ENCODE measurements at regions not wholly inside any gene's neighbourhood (a gene's known extent, or its start where the extent isn't known, plus 50 kb on each side); places are given as distances from the start of the nearest gene placed in this dataset.
"Not testable (repeated sequence)": the region's sequence is repeated elsewhere in the genome, so short reads cannot be mapped to it uniquely, and the experiment has no call there.

- DNase-seq: no peak
These were observed 55.3 kb upstream of the SLCO6A1 start for GRCh38 chr5:102554082-102554481.

GRCh38 chr5:102554728-102555127, 55.9 kb upstream of the SLCO6A1 start:
- no peak for DNase-seq

- DNase-seq: no peak
These were observed 63.3 kb upstream of the SLCO6A1 start for GRCh38 chr5:102561894-102562760.

DNA sequence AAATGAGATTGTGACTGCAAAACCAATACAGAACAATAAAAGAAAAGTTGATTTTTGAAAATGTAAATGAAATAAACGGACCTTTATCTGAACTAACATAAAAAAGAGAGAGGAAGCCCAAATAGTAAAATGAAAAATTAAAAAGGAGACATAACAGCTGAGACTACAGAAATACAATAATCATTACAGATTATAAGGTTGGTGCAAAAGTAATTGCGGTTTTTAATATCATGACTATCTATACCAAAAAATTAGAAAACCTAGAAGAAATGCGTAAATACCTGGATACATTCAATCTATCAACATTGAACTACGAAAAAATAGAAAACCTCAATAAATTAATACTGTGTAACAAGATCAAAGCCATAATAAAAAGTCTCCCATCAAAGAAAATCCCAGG, 71.9 kb upstream of the SLCO6A1 start:
- no peak for DNase-seq

GRCh38 chr5:102578362-102578761, 79.6 kb upstream of the SLCO6A1 start:
- DNase-seq: no peak

DNA sequence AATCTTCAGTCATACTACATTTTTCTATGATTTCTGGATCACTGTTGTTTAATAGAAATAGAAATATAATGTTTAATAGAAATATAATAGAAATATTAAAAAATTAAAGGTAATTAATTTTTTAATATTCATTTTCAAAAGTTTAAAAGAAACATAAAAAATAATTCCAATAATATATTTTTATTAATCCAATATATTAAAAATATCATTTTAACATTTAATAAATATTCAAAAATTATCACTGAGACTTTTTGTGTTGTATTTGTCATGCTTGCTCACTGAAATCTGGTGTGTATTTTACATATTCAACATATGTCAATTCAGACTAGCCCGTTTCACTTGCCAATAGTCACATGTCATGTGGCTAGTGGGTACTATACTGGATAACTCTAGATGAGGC, 80.6 kb upstream of the SLCO6A1 start:
- DNase-seq: no peak

GRCh38 chr5:102581011-102581410, 82.2 kb upstream of the SLCO6A1 start:
- no peak for DNase-seq

GRCh38 chr5:102582696-102583095, 83.9 kb upstream of the SLCO6A1 start:
- DNase-seq: no peak

GRCh38 chr5:102583276-102584124, 84.7 kb upstream of the SLCO6A1 start:
- DNase-seq: no peak

DNA sequence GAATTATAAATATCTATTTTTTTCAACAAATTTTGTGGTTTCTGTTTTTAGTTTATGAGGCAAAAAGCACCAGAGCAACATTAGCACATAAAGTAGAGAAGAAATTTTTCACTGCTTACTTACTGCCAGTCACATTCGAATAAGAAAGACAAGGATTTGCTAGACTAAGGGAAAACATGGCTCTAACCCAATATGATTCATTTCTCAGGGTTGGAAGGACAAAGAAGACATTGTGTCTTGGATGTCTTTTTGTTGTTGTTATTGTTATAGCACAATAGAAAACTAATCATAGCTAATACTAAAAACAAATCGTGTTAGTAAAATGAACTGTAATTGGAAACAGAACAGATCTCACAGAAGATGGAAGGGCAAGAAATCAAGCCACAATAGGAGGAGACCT, 90.9 kb upstream of the SLCO6A1 start:
- no peak for DNase-seq

- no peak for DNase-seq
These were observed 91.7 kb upstream of the SLCO6A1 start for GRCh38 chr5:102590467-102590866.

DNA sequence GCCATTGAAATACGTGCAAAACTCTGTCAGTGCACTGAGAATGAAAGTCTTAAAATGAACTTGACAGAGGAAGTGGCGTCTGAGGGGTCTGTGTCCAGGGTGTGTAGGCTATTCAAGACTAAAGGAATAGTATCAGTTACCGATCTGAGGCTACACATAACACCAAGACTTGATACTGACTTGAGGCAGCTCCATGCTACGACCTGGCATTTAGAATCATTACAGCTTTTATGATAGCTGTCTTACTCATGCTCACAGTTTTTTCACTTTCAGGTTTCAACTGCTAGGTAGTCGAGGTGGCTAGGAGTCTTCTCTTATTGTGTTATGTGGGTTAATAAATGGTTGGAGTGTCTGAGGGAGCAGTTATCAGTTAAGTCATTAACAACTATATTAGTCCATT, 92.8 kb upstream of the SLCO6A1 start:
- no peak for DNase-seq

GRCh38 chr5:102592586-102592985, 93.8 kb upstream of the SLCO6A1 start:
- DNase-seq: not testable (repeated sequence)

DNA sequence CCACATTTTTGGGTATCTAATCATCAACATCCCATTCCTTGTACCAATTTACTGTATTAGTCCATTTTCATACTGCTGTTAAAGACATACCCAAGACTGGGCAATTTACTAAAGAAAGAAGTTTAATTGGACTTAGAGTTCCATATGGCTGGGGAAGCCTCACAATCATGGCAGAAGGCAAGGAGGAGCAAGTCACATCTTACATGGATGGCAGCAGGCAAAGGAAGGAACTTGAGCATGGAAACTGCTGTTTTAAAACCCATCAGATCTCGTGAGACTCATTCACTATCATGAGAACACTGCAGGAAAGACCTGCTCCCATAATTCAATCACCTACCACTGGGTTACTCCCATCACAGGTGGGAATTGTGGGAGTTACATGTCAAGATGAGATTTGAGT, 95.4 kb upstream of the SLCO6A1 start:
- DNase-seq: no peak

DNA sequence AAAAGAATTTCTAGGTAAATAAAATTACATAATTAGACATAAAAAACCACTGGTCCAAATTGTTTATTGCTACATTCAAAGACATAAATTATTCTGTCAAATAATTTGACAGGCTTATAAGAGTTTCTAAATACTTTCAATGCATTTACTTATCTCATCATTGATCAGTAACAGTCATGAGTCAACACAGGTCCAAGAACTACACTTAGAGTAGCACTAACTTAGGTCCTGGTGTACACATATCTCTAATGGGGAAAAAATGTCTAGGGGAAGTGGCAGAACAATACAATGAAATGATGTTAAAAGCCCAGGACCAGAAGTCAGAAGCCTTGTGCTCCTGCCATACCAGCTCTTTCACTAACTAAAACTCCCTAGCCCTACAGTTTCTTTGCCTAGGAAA, 96.5 kb upstream of the SLCO6A1 start:
- DNase-seq: no peak

GRCh38 chr5:102596113-102596512, 97.3 kb upstream of the SLCO6A1 start:
- DNase-seq: no peak

DNA sequence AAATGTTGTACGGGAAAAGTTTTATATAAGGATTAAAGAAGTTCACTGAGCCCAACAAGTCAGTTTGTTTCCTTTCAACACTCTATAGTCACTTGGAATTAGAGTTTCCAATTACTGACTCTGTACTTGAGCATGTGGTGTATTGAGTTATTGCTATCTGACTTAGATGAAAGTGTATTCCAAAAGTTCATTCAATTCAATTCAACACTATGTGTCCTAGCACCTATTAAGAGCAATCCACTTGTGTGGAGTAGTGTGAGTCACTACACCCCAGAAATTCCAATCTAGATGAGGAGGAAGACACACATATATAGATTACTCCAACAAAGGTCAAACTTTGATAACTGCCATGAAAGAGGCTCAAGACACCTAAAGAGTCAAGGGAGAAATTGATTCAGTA, 98.2 kb upstream of the SLCO6A1 start:
- no peak for DNase-seq

DNA sequence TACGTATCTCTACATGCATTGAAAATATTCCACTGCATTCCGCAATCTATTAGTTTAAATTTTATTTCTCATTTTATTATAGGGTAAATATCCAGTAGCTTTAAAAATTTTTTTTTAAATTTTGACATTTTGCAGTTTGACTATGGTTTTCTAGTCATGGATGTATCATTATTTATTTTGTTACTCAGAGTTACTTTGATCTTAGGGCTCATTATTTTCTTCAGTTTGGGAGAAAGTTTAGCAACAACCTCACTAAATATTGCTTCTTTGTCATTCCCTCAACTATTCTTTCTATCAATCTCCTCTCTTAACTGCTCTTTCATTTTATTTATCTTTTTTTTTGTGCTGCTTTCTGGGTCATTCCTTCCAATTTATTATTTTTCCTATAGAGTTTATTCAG, 100.5 kb upstream of the SLCO6A1 start:
- no peak for DNase-seq

DNA sequence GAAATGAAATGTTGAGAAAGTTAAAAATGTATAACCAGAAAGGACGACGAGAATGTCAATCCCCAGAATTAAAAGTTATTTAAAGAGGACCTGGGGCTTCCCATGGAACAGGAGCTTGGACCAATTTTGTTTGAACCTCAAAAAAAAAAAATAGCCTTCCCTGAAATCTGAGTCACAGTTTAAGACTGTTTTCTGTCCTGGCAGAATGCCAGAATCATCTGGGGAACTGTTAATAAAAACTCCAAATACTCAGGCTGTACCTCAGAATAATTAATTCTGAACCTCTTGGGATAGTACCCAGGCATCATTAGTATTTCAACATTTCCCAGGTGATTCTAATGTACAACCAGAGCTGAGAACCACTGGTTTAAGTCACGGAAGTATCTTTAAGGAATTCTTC, 102.2 kb upstream of the SLCO6A1 start:
- no peak for DNase-seq

- no peak for DNase-seq
These were observed 104.9 kb upstream of the SLCO6A1 start for GRCh38 chr5:102603670-102604069.

GRCh38 chr5:102608414-102608813, 109.6 kb upstream of the SLCO6A1 start:
- no peak for DNase-seq

DNA sequence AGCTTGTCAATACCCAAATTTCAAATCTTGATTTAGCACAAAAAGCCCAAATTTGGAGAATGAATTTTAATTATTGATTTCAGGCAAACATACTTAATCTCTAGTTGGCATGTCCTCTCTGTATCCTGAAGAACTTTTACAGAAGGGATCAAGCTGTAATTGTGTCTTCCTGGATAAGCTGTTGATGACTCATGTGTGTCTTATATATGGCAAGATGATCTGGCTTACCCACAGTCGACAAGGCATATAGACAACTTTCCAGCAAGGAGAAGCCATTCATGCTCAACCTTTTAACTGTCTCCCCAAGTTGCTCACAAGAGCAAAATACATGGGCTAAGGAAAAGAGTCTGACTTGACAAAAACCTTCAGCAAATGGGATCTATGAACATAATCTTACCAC, 112.5 kb upstream of the SLCO6A1 start:
- DNase-seq: no peak

- no peak for DNase-seq
These were observed 114.9 kb upstream of the SLCO6A1 start for GRCh38 chr5:102613661-102614060.
